ENCODE measurements at regions not wholly inside any gene's neighbourhood (a gene's known extent, or its start where the extent isn't known, plus 50 kb on each side); places are given as distances from the start of the nearest gene placed in this dataset.

DNA sequence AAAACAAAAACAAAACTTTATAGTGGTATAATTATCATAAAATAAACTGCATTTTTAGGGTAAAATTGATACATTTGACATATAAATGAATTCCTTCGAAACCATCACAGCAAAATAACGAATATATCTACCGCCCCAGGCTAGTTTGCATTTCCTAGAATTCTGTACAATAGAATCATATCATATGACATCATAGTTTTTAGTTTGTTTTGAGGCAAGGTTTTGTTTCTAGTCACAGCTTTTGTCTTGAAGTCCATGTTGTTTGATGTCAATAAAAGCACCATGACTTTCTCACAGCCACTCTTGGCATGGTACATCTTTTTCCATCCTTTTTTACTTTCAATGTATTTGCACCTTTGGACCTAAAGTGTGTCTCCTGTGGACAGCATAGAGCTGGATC is 102.9 kb downstream of the FOXL3 start:
- Histone ChIP-seq H3K36me3 (ENCODE audit: control insufficient read depth in 2 of 2, extremely low read depth in 1 of 2, insufficient read depth in 2 of 2, low read length in 2 of 2) (no peaks in the 10 kb centered on the region), H3K27me3 (ENCODE audit: control insufficient read depth in 2 of 2, insufficient read depth in 2 of 2, low read length in 2 of 2) (peaks cover 0 to 7% of the 10 kb centered on the region in 2 experiments), H3K4me1 (ENCODE audit: control insufficient read depth, extremely low read depth, insufficient read depth, low read length) (no peaks in the 10 kb centered on the region), H3K4me2 (ENCODE audit: insufficient read depth, low read length) (no peak overlapping the region), H3K9ac (replicated peaks; ENCODE audit: extremely low read depth, insufficient read depth, low read length) (no peak overlapping the region), H2AFZ (ENCODE audit: low read depth, low read length) (no peak overlapping the region), H3K9me1 (replicated peaks; ENCODE audit: control insufficient read depth, extremely low read depth, insufficient read depth, low read length) (no peaks in the 10 kb centered on the region), H3K9me3 (replicated peaks; ENCODE audit: control insufficient read depth, insufficient read depth, low read length) (no peaks in the 10 kb centered on the region), H4K20me1 (replicated peaks; ENCODE audit: control insufficient read depth, extremely low read depth, insufficient read depth, low read length) (no peaks in the 10 kb centered on the region), H3K4me3 (replicated peaks in 1 of 3; ENCODE audit: insufficient read depth in 1 of 3, low read depth in 1 of 3, low read length in 3 of 3) (no peak overlapping the region), H3K27ac (ENCODE audit: insufficient read depth, low read depth, low read length) (no peak overlapping the region), H3K79me2 (ENCODE audit: control insufficient read depth, insufficient read depth, low read length) (no peaks in the 10 kb centered on the region)
- FAIRE-seq (no peak), DNase-seq (ENCODE audit: low read depth, low spot score) (no peak)
- CTCF ChIA-PET: no interaction called here
- POLR2A ChIA-PET: no interaction called here
- intact Hi-C loops (cut with micrococcal nuclease): no loop called here
- dilution Hi-C loops (cut with MboI; ENCODE audit: extremely low pct_ligation_motif_present, low sequenced_read_pairs): no loop called here
- no peak for TF ChIP-seq EZH2 (IDR thresholded peaks at IDR 0.05; ENCODE audit: borderline replicate concordance, low read depth, low read length, severe bottlenecking)
- no peak for TF ChIP-seq POLR2AphosphoS5 (IDR thresholded peaks at IDR 0.05; ENCODE audit: insufficient read depth, low read depth, low read length)
- TF ChIP-seq MYC (IDR thresholded peaks at IDR 0.05; ENCODE audit: low read depth, low read length): no peak
- no peak for TF ChIP-seq JUN (IDR thresholded peaks at IDR 0.05; ENCODE audit: borderline replicate concordance, insufficient read depth, insufficient read length, low read depth)
- no peak for TF ChIP-seq GATA2 (IDR thresholded peaks at IDR 0.05; ENCODE audit: insufficient read depth, insufficient read length, low read depth, low read length)
- no peak for TF ChIP-seq FOS (IDR thresholded peaks at IDR 0.05; ENCODE audit: borderline replicate concordance, insufficient read depth, low read length)
- TF ChIP-seq POLR2A (IDR thresholded peaks at IDR 0.05; ENCODE audit: low read depth, low read length): no peak
- TF ChIP-seq, protein P1, sequence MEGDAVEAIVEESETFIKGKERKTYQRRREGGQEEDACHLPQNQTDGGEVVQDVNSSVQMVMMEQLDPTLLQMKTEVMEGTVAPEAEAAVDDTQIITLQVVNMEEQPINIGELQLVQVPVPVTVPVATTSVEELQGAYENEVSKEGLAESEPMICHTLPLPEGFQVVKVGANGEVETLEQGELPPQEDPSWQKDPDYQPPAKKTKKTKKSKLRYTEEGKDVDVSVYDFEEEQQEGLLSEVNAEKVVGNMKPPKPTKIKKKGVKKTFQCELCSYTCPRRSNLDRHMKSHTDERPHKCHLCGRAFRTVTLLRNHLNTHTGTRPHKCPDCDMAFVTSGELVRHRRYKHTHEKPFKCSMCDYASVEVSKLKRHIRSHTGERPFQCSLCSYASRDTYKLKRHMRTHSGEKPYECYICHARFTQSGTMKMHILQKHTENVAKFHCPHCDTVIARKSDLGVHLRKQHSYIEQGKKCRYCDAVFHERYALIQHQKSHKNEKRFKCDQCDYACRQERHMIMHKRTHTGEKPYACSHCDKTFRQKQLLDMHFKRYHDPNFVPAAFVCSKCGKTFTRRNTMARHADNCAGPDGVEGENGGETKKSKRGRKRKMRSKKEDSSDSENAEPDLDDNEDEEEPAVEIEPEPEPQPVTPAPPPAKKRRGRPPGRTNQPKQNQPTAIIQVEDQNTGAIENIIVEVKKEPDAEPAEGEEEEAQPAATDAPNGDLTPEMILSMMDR (IDR thresholded peaks at IDR 0.05; ENCODE audit: extremely low read depth in 1 of 2, insufficient read depth in 1 of 2, low read depth in 1 of 2, low read length in 2 of 2): no peak
- TF ChIP-seq, protein P2, sequence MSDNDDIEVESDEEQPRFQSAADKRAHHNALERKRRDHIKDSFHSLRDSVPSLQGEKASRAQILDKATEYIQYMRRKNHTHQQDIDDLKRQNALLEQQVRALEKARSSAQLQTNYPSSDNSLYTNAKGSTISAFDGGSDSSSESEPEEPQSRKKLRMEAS (IDR thresholded peaks at IDR 0.05; ENCODE audit: insufficient read depth, insufficient read length): no peak
- BruUV-seq (replicated peaks): no TSS peak

Measured in endothelial cell of umbilical vein (primary cell).